SKM-1 treated with dmso at 0.1 percent for 144 hours (cell line): ENCODE measurements at regions not wholly inside any gene's neighbourhood (a gene's known extent, or its start where the extent isn't known, plus 50 kb on each side); places are given as distances from the start of the nearest gene placed in this dataset.
"Not testable (repeated sequence)": the region's sequence is repeated elsewhere in the genome, so short reads cannot be mapped to it uniquely, and the experiment has no call there.

ENCODE experiments used
- DNase-seq: peaks from one replicate; lab custom pipeline; 2025; ENCODE audit not compliant: unreplicated experiment; lab: John Stamatoyannopoulos, UW

- DNase-seq, result no peak
Measured at GRCh38 chr3:65303431-65303830, 615.6 kb upstream of the ADAMTS9 start.

GRCh38 chr3:65291448-65292125 lies 603.8 kb upstream of the ADAMTS9 start:
- no peak for DNase-seq

GRCh38 chr3:65288776-65289175 lies 601.0 kb upstream of the ADAMTS9 start:
- DNase-seq, result no peak

- no peak for DNase-seq
Measured at GRCh38 chr3:65285956-65286355, 598.2 kb upstream of the ADAMTS9 start.

GRCh38 chr3:65284961-65285360 lies 597.2 kb upstream of the ADAMTS9 start:
- no peak for DNase-seq

- DNase-seq, result no peak
Measured at GRCh38 chr3:65284546-65284945, 596.7 kb upstream of the ADAMTS9 start.

- DNase-seq, result no peak
Measured at GRCh38 chr3:65279225-65279782, 591.5 kb upstream of the ADAMTS9 start.

- no peak for DNase-seq
Measured at GRCh38 chr3:65277798-65278197, 590.0 kb upstream of the ADAMTS9 start.

GRCh38 chr3:65276551-65276950 lies 588.8 kb upstream of the ADAMTS9 start:
- DNase-seq, result no peak

GRCh38 chr3:65268426-65268825 lies 580.6 kb upstream of the ADAMTS9 start:
- DNase-seq, result no peak

- no peak for DNase-seq
Measured at GRCh38 chr3:65265942-65266590, 578.3 kb upstream of the ADAMTS9 start.

GRCh38 chr3:65265511-65265910 lies 577.7 kb upstream of the ADAMTS9 start:
- no peak for DNase-seq

- no peak for DNase-seq
Measured at GRCh38 chr3:65262548-65262947, 574.7 kb upstream of the ADAMTS9 start.

- DNase-seq, result no peak
Measured at GRCh38 chr3:65259946-65260345, 572.1 kb upstream of the ADAMTS9 start.

GRCh38 chr3:65252914-65253313 lies 565.1 kb upstream of the ADAMTS9 start:
- DNase-seq, result not testable (repeated sequence)

GRCh38 chr3:65252266-65252665 lies 564.5 kb upstream of the ADAMTS9 start:
- no peak for DNase-seq

GRCh38 chr3:65251375-65251774 lies 563.6 kb upstream of the ADAMTS9 start:
- peak; percentile 45 for DNase-seq

- no peak for DNase-seq
Measured at GRCh38 chr3:65246561-65246960, 558.8 kb upstream of the ADAMTS9 start.

- DNase-seq, result no peak
Measured at GRCh38 chr3:65245133-65246063, 557.6 kb upstream of the ADAMTS9 start.

- DNase-seq, result no peak
Measured at GRCh38 chr3:65240366-65240765, 552.6 kb upstream of the ADAMTS9 start.

GRCh38 chr3:65238652-65239051 lies 550.9 kb upstream of the ADAMTS9 start:
- no peak for DNase-seq
